Stimulated activated CD8-positive, alpha-beta memory T cell treated with anti-CD3 and anti-CD28 coated beads, Interleukin-7, amount 100 ng/mL, for 48 hours (primary cell): ENCODE measurements at regions not wholly inside any gene's neighbourhood (a gene's known extent, or its start where the extent isn't known, plus 50 kb on each side); places are given as distances from the start of the nearest gene placed in this dataset.
"Not testable (repeated sequence)": the region's sequence is repeated elsewhere in the genome, so short reads cannot be mapped to it uniquely, and the experiment has no call there.

Source experiments
- DNase-seq, 2 donors: peaks; one replicate each; pipeline ENCODE4 v3.0.0-alpha.2; 2020; ENCODE audit warnings: low read depth in 1 of 2; ENCODE audit errors: extremely low read depth in 1 of 2

DNA sequence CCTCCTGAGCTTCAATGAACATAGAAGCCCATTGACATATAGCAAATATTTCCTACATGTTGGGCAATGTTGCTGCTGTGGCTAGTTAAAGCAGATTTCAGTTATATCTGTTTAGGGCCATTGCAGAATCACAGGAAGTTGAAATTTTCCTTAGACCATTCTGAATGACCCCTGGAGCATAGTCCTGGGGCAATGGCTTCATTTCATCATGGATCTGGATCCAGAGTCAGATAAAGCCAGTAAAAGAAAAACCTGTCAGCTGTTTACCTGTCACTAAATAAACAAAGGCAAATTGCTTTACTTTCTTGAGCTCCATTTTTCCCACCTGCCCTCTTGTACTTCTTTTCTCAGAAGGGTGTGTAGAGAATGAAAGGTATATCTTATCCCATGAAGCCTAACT, 494.0 kb upstream of the MAP3K7 start:
- DNase-seq: no peak

GRCh38 chr6:91079969-91080368, 493.1 kb upstream of the MAP3K7 start:
- DNase-seq: no peak

DNA sequence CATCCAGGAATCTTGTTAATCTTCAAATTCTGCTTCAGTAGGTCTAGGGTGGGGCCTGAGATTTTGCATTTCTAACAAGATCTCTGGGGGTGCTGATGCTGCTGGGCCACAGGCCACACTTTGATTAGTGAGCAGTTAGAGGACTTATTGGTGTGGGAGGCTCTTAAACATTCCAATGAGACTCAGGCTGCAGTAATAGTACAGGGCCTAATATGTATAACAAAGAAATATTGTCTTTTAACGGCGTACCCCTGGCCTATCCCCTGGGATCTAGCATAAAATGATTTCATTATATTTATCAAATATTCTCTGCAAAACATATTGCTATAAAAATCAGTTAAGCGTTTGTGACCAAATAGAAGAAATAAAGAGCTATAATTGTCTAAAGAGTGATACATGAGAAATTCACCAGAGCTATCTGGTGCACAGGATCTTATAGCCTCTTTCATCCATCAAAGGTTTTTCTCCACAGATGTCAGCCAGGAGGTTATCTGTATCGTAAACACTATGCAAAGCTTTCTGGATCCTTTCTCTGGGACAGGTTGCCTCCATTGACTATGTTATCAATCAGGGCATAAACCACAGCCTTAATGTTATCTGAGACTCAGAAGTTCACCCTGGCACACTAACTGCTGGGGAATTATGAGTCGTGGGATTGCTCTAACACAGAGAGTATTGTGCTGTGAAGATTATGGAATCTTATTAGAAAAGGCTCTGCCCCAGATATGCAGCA, 488.5 kb upstream of the MAP3K7 start:
- DNase-seq: no peak

DNA sequence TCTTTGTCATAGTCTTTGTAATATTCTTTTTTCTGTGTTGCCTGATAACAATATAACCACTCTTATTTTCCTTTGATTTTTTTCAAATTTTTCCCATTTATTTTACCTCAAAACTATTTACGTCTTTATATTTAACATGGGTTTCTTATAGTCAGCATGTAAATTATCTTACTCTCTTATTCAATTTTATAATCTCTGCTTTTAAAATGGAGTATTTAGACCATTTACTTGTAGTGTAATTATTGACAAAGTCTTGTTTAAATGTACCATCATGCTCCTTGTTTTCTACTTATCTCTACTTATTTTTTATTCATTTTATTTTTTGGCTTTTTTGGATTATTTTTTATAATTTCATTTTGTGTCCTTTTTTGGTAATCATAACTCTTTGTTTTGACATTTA, 476.5 kb upstream of the MAP3K7 start:
- no peak for DNase-seq

- DNase-seq: no peak
Observed at GRCh38 chr6:91057689-91058088, 470.8 kb upstream of the MAP3K7 start.

DNA sequence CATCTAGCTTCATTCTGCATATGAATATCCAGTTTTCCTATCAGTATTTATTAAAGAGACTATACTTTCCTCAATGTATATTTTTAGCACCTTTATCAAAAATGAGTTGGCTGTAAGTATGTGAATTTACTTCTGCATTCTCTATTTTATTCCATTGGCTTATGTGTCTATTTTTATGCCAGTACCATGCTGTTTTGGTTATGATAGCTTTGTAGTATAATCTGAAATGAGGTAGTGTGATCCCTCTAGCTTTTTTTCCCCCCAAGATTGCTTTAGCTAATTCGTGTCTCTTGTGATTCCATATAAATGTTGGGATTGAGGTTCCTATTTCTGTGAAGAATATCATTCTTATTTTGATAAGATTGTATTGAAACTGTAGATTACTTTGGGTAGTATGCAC, 469.1 kb upstream of the MAP3K7 start:
- DNase-seq: no peak

DNA sequence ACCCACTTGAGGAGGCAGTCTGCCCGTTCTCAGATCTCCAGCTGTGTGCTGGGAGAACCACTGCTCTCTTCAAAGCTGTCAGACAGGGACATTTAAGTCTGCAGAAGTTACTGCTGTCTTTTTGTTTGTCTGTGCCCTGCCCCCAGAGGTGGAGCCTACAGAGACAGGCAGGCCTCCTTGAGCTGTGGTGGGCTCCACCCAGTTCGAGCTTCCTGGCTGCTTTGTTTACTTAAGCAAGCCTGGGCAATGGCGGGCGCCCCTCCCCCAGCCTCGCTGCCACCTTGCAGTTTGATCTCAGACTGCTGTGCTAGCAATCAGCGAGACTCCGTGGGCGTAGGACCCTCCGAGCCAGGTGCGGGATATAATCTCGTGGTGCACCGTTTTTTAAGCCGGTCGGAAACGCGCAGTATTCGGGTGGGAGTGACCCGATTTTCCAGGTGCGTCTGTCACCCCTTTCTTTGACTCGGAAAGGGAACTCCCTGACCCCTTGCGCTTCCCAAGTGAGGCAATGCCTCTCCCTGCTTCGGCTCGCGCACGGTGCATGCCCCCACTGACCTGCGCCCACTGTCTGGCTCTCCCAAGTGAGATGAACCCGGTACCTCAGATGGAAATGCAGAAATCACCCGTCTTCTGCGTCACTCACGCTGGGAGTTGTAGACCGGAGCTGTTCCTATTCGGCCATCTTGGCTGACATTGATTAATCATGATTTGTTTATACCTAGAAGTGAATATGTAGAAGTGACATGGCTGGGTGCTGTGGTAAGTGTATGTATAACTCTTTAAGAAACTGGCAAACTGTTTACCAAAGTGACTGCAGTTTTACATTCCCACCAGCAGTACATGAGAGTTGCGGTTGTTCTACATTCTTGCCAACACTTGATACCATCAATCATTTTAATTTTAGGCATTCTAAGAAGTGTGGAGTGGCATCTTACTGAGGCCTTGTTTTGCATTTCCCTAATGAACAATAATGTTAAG, 465.9 kb upstream of the MAP3K7 start:
- not testable (repeated sequence) for DNase-seq

- no peak for DNase-seq
Observed at GRCh38 chr6:91045161-91045560, 458.3 kb upstream of the MAP3K7 start.

- DNase-seq: no peak
Observed at GRCh38 chr6:91043751-91044150, 456.9 kb upstream of the MAP3K7 start.

- DNase-seq: no peak
Observed at GRCh38 chr6:91042656-91043055, 455.8 kb upstream of the MAP3K7 start.

DNA sequence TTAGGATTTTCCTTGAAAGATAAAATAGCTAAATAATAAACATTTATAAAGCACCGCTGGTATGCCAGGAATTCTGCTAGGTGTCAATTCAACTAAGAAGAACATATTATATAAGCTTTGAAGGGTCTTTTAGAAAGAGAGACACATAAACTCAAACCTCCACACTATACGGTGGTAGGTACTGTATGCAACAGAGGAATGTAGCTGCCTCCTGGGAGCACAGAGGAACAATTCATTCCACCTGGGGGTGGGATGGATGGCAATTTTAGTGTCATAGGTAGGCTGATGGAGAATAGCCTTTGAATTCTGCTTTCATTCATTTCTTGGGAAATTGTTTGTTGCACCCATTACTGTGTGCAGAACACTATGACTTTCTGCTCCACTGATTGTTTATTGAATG, 447.1 kb upstream of the MAP3K7 start:
- DNase-seq: no peak

- no peak for DNase-seq
Observed at GRCh38 chr6:91031581-91031980, 444.7 kb upstream of the MAP3K7 start.

GRCh38 chr6:91029211-91029610, 442.3 kb upstream of the MAP3K7 start:
- DNase-seq: no peak

DNA sequence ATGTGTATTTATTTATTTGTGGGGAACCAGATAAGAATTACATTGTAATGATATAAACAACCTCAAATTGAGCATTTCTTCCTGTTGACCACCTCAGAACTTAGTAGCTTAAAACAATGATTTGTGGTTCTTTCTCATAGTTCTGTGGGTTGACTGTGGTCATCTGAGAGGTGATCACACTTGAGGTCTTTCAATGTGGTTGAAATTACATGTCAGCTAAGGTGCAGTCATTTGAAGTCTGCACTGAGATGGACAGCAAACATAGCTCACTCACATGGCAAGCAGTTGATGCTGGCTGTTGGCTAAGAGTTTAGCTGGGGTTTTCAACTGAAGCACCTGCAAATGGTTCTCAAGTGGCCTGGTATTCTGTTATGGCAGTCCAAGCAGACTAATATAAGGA, 436.7 kb upstream of the MAP3K7 start:
- no peak for DNase-seq

DNA sequence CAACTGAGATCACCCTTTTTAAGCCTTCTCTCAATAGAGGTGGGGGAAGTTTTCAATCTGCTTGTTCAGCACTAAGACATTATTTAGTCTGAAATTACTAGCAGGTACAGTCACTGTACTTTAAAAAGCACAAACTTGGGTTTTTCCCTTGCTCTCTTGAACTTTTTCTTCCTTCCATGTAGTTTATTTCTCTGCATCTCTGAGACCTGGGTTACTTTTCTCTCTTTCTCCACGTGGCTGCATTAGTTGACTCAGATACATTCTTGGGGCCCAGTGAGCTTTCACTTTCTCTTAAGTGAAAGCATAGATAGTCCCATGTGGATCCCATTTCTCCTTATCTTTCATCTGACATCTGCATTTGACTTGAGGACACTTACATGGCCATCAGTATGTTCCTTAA, 433.9 kb upstream of the MAP3K7 start:
- DNase-seq: no peak

- DNase-seq: no peak
Observed at GRCh38 chr6:91018586-91018985, 431.7 kb upstream of the MAP3K7 start.

DNA sequence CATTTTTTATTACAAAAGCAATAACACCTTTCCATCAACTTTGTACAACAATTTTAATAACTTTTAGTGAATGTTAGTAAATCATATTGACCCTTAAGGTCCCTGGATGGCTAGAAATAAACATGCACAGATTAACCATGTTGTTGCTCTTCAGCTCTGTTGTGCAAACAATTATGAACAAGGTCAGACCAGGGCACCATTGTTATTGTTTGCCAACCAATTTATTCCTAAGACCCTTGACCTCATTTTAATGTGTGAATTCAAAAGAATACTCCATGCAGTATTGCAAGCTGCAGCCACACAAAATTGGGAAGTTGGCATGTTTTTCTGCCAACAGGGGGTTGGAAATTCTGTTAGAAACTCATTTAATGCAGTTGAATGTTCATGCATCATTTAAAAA, 426.6 kb upstream of the MAP3K7 start:
- DNase-seq: no peak

DNA sequence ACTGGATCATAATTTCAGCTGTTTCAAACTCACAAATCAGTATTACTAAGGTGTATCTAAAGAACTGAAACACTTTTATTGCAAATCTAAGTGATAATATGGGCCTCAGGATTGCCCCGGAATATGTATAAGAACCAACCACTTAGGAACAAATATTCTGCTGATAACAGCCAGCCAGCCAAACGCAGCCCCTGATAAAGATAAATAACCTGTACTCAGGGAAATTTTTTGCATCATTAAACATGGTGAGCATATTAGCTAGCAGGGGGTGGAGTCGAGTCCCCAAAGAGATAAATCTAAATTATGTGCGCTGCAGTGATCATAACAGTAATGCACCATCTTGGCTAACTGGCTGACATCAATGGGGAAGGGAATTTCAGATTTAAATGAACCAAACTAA, 410.2 kb upstream of the MAP3K7 start:
- no peak for DNase-seq

GRCh38 chr6:90993770-90994169, 406.9 kb upstream of the MAP3K7 start:
- no peak for DNase-seq

DNA sequence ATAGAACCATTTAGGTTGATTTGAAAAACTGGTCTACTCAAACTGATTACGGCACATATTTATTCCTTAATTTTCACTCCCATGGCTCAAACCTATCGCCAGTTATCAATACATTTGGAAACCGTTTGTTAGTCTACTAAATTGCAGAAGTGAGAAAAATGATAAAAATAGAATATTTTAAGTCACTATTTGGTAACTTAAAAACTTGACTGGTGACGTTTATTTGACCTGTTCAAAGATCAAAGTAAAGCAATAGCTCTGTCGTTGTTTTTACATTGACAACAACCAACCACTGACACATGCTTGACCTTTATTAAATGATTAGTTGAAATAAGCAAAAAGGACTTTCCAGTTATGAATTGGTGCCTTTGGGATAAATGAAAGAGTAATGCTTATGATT, 402.9 kb upstream of the MAP3K7 start:
- no peak for DNase-seq

DNA sequence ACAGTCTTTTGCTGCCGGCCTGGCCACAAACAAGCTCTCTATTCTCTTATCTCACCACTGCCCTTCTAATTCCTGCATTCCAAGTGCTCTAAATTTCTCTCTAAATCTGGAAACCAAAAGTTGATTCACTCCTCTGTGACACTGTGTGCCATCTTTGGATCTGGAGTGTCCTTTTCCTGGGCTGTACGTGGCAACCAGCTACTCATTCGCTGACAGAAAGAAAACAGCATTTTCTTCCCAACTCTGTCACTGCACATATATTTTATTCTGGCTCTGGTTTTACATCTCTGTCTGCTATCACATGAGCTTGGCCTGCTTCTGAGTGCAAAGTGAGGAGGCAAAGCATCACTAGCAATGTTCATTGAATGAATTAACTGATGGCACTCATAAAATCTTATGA, 397.2 kb upstream of the MAP3K7 start:
- DNase-seq: no peak

GRCh38 chr6:90983462-90983861, 396.6 kb upstream of the MAP3K7 start:
- DNase-seq: no peak
